ENCODE measurements at regions not wholly inside any gene's neighbourhood (a gene's known extent, or its start where the extent isn't known, plus 50 kb on each side); places are given as distances from the start of the nearest gene placed in this dataset.

DNA sequence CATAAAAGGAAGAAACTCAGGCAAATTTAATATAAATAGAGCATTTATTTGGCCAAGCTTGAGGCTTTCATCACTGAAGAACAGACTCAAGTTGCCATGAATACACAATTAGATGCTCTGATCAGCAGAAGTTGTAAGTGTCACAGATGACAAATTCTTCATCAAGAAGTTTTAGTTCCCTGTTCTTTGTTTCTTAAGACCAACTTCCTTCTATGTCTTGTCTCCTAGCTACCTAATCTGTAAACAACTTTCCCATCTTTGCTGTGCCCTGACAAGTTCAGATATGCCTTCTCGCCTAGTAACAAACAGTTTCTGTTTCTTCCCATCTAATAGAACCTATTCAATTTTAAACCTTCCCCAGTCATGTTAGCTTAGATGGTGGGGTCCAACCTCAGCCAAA is 353.4 kb upstream of the HSFY2 start:
- no peak overlapping the region for H3K4me3 Mint-ChIP-seq
- H3K27ac Mint-ChIP-seq: no peak overlapping the region
- Histone ChIP-seq H3K4me1 (ENCODE audit: control insufficient read depth in 2 of 2, insufficient read depth in 2 of 2, low read length in 2 of 2) (peaks cover 0 to 5% of the 10 kb centered on the region in 2 donors), H3K27me3 (replicated peaks in 1 of 4; ENCODE audit: control extremely low read depth in 1 of 4, control insufficient read depth in 3 of 4, insufficient read depth in 4 of 4, low read length in 3 of 4) (no peaks in the 10 kb centered on the region), H4K20me1 (ENCODE audit: control insufficient read depth, insufficient read depth, low read length, poor library complexity, severe bottlenecking) (no peaks in the 10 kb centered on the region), H2AFZ (ENCODE audit: insufficient read depth, low read depth, low read length, poor library complexity, severe bottlenecking) (no peak overlapping the region), H3K36me3 (replicated peaks in 1 of 2; ENCODE audit: control extremely low read depth in 1 of 2, control insufficient read depth in 1 of 2, extremely low read depth in 1 of 2, insufficient read depth in 2 of 2, low read length in 1 of 2) (no peaks in the 10 kb centered on the region), H3K9me3 (ENCODE audit: control extremely low read depth in 1 of 3, control insufficient read depth in 2 of 3, insufficient read depth in 1 of 3, low read length in 2 of 3) (no peaks in the 10 kb centered on the region), H3K4me3 (ENCODE audit: control extremely low read depth in 1 of 5, extremely low read depth in 1 of 5, insufficient read depth in 1 of 5, low read depth in 2 of 5, low read length in 4 of 5) (no peak overlapping the region), H3K79me2 (ENCODE audit: control insufficient read depth, insufficient read depth, low read length) (no peaks in the 10 kb centered on the region), H3K9ac (ENCODE audit: low read length) (no peak overlapping the region), H3K27ac (ENCODE audit: low read length in 2 of 2) (peak overlapping the region in 1 of 2 donors; percentile 38), H3K4me2 (replicated peaks; ENCODE audit: low read depth, low read length, poor library complexity, severe bottlenecking) (no peak overlapping the region)
- H3K4me1 Mint-ChIP-seq: peaks cover 6% of the 10 kb centered on the region
- no peaks in the 10 kb centered on the region for H3K9me3 Mint-ChIP-seq (ENCODE audit: insufficient read depth)
- intact Hi-C loops (cut with micrococcal nuclease): no loop called here
- no CpG with 5 or more reads among the region's 1 CpG for WGBS (ENCODE audit: insufficient coverage)
- TF ChIP-seq, protein P1, sequence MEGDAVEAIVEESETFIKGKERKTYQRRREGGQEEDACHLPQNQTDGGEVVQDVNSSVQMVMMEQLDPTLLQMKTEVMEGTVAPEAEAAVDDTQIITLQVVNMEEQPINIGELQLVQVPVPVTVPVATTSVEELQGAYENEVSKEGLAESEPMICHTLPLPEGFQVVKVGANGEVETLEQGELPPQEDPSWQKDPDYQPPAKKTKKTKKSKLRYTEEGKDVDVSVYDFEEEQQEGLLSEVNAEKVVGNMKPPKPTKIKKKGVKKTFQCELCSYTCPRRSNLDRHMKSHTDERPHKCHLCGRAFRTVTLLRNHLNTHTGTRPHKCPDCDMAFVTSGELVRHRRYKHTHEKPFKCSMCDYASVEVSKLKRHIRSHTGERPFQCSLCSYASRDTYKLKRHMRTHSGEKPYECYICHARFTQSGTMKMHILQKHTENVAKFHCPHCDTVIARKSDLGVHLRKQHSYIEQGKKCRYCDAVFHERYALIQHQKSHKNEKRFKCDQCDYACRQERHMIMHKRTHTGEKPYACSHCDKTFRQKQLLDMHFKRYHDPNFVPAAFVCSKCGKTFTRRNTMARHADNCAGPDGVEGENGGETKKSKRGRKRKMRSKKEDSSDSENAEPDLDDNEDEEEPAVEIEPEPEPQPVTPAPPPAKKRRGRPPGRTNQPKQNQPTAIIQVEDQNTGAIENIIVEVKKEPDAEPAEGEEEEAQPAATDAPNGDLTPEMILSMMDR (IDR thresholded peaks at IDR 0.05): no peak
- no peak for TF ChIP-seq EZH2 (IDR thresholded peaks at IDR 0.05; ENCODE audit: borderline replicate concordance, insufficient read depth, low read depth, low read length, poor library complexity, severe bottlenecking)
- CTCF ChIA-PET: no interaction called here
- ATAC-seq (ENCODE audit: low read depth) (no peak), DNase-seq (peak; percentile 38)
- POLR2A ChIA-PET: no interaction called here
- H3K27me3 Mint-ChIP-seq: peaks cover under 1% of the 10 kb centered on the region

DNA sequence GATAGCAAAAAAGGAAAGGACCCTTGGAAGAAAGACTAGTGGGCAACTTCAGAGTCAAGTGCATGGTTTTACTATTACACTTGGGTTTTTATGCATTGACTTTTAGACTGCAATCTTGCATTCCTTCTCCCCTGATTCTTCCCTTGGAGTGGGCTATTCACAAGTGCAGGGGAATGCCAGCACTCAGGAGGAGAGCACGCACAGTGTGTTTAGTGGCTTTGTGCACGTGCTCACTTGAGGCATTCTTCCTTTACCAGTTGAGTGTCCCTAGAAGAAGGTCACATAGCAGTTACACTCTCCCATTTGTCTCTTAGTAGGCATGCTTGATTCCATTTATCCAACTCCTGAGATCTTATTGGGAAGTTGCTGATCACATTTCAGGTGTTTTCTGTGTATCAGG is 351.1 kb upstream of the HSFY2 start:
- DNase-seq (no peak), ATAC-seq (ENCODE audit: low read depth) (no peak)
- Histone ChIP-seq H3K27ac (ENCODE audit: low read length in 2 of 2) (no peak overlapping the region), H3K27me3 (replicated peaks in 1 of 4; ENCODE audit: control extremely low read depth in 1 of 4, control insufficient read depth in 3 of 4, insufficient read depth in 4 of 4, low read length in 3 of 4) (no peaks in the 10 kb centered on the region), H2AFZ (ENCODE audit: insufficient read depth, low read depth, low read length, poor library complexity, severe bottlenecking) (no peak overlapping the region), H3K9me3 (ENCODE audit: control extremely low read depth in 1 of 3, control insufficient read depth in 2 of 3, insufficient read depth in 1 of 3, low read length in 2 of 3) (no peaks in the 10 kb centered on the region), H3K4me3 (ENCODE audit: control extremely low read depth in 1 of 5, extremely low read depth in 1 of 5, insufficient read depth in 1 of 5, low read depth in 2 of 5, low read length in 4 of 5) (no peak overlapping the region), H3K36me3 (replicated peaks in 1 of 2; ENCODE audit: control extremely low read depth in 1 of 2, control insufficient read depth in 1 of 2, extremely low read depth in 1 of 2, insufficient read depth in 2 of 2, low read length in 1 of 2) (no peaks in the 10 kb centered on the region), H3K9ac (ENCODE audit: low read length) (no peak overlapping the region), H4K20me1 (ENCODE audit: control insufficient read depth, insufficient read depth, low read length, poor library complexity, severe bottlenecking) (no peaks in the 10 kb centered on the region), H3K4me2 (replicated peaks; ENCODE audit: low read depth, low read length, poor library complexity, severe bottlenecking) (no peak overlapping the region), H3K4me1 (ENCODE audit: control insufficient read depth in 2 of 2, insufficient read depth in 2 of 2, low read length in 2 of 2) (peaks cover 0 to 5% of the 10 kb centered on the region in 2 donors), H3K79me2 (ENCODE audit: control insufficient read depth, insufficient read depth, low read length) (no peaks in the 10 kb centered on the region)
- Mint-ChIP-seq H3K27me3 (peaks cover 3% of the 10 kb centered on the region), H3K4me1 (peaks cover 6% of the 10 kb centered on the region), H3K27ac (no peak overlapping the region), H3K4me3 (no peak overlapping the region), H3K9me3 (ENCODE audit: insufficient read depth) (no peaks in the 10 kb centered on the region)
- 83% methylated on average over 2 of the region's 2 CpGs for WGBS (ENCODE audit: insufficient coverage)
- ChIA-PET POLR2A (no interaction called here), CTCF (no interaction called here)
- no peak for TF ChIP-seq EZH2 (IDR thresholded peaks at IDR 0.05; ENCODE audit: borderline replicate concordance, insufficient read depth, low read depth, low read length, poor library complexity, severe bottlenecking)
- TF ChIP-seq, protein P1 (IDR thresholded peaks at IDR 0.05): no peak
- intact Hi-C loops (cut with micrococcal nuclease): no loop called here
